Peyer's patch (tissue), 4 donors: ENCODE measurements at regions not wholly inside any gene's neighbourhood (a gene's known extent, or its start where the extent isn't known, plus 50 kb on each side); places are given as distances from the start of the nearest gene placed in this dataset.

Experiments used
- CTCF ChIP-seq, 6 experiments: fragments of 450-650 bp in 4 of 6; fragments of 200-600 bp in 2 of 6; sonication (generic) in 1 of 6; IDR thresholded peaks; one replicate each; pipeline ENCODE4 v1.5.1; 2017 to 2019; ENCODE audit warnings: antibody characterized with exemption in 6 of 6, mild to moderate bottlenecking in 3 of 6, moderate library complexity in 1 of 6
- POLR2A ChIP-seq, 2 donors: fragments of 450-650 bp; IDR thresholded peaks; one replicate each; pipeline ENCODE4 v1.5.1; 2017; ENCODE audit warnings: antibody characterized with exemption in 2 of 2, mild to moderate bottlenecking in 2 of 2, moderate library complexity in 2 of 2

DNA sequence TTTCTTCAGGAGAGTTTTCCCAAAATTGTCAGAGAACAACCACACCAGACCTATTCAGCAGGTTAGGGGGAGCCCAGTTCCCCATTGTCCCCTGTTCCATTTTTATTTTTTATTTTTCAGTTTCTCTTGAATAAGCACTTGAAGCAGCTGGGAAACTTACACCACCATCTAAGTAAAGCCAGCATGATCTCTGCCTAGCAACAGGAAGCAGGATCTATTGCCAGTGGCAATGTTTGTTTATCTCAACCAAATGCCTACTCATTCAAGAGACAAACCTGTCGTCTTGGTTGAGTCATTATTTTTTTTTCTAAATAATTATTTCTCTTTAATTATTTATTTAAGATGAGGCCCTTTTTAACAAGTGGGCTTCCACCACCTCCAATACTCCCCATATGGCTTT is 379.3 kb downstream of the PLK2 start:
- TF ChIP-seq CTCF (IDR thresholded peaks at IDR 0.05) (no peak), POLR2A (IDR thresholded peaks at IDR 0.05) (no peak)
